ENCODE measurements at regions not wholly inside any gene's neighbourhood (a gene's known extent, or its start where the extent isn't known, plus 50 kb on each side); places are given as distances from the start of the nearest gene placed in this dataset.

DNA sequence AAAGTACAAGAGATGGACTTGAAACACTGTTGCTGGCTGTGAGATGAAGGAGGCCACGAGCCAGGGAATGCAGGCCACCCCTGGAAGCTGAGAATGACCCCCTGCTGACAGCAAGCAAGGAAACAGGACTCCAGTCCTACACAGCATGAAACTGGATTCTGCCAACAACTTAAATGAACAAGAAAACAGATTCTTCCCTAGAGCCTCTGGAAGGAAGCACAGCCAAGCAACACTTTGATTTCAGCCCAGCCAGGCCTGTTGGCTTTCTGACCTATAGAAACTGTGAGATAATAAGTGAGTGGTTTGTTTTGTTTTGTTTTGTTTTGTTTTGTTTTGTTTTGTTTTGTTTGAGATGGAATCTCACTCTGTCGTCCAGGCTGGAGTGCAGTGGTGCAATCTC, 105.3 kb upstream of the CACNA1A start:
- Histone ChIP-seq H3K9me3 (no peaks in the 10 kb centered on the region), H3K27me3 (no peaks in the 10 kb centered on the region)
- TF ChIP-seq, protein P1, sequence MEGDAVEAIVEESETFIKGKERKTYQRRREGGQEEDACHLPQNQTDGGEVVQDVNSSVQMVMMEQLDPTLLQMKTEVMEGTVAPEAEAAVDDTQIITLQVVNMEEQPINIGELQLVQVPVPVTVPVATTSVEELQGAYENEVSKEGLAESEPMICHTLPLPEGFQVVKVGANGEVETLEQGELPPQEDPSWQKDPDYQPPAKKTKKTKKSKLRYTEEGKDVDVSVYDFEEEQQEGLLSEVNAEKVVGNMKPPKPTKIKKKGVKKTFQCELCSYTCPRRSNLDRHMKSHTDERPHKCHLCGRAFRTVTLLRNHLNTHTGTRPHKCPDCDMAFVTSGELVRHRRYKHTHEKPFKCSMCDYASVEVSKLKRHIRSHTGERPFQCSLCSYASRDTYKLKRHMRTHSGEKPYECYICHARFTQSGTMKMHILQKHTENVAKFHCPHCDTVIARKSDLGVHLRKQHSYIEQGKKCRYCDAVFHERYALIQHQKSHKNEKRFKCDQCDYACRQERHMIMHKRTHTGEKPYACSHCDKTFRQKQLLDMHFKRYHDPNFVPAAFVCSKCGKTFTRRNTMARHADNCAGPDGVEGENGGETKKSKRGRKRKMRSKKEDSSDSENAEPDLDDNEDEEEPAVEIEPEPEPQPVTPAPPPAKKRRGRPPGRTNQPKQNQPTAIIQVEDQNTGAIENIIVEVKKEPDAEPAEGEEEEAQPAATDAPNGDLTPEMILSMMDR (IDR thresholded peaks at IDR 0.05): no peak

DNA sequence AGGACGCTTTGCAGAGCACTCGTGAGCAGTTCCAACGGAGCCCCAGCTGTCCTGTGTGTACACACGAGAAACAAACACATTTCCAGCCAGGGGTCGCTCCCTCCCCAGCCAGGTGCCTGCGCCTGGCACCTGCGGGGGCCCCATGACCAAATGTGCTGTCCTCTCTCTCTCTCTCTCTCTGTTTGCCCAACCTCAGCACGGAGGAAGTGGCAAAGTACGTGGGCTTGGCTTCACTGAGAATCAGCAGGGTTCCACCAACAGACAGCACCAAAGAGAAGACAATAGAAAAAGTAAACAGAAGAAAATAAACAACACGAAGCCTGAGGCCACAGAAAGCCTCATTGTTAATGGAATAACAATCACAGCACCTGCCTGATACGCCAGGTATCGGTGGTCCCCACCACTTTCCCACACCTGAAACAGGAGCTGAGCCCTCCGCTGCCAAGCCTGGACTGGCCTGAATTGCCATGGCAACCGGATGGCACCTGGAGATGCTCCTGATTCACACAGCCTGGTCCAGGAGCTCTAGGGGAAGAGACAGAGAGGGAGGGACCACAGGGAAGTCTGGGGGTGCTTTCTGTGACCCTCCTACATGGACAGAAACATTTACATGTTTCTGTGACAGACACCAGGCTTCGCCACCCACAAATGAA, 103.9 kb upstream of the CACNA1A start:
- Histone ChIP-seq H3K9me3 (no peaks in the 10 kb centered on the region), H3K36me3 (no peaks in the 10 kb centered on the region), H3K27me3 (no peaks in the 10 kb centered on the region), H3K4me1 (no peaks in the 10 kb centered on the region), H3K27ac (no peak overlapping the region), H3K4me3 (no peak overlapping the region)
- TF ChIP-seq, protein P1 (IDR thresholded peaks at IDR 0.05): no peak
- no peak for DNase-seq (ENCODE audit: low spot score)

More for the DNA sequence above, 105.3 kb upstream of the CACNA1A start:
- no peak for DNase-seq (ENCODE audit: low spot score)
- Histone ChIP-seq H3K4me3 (no peak overlapping the region), H3K36me3 (no peaks in the 10 kb centered on the region), H3K27ac (no peak overlapping the region), H3K4me1 (no peaks in the 10 kb centered on the region)

DNA sequence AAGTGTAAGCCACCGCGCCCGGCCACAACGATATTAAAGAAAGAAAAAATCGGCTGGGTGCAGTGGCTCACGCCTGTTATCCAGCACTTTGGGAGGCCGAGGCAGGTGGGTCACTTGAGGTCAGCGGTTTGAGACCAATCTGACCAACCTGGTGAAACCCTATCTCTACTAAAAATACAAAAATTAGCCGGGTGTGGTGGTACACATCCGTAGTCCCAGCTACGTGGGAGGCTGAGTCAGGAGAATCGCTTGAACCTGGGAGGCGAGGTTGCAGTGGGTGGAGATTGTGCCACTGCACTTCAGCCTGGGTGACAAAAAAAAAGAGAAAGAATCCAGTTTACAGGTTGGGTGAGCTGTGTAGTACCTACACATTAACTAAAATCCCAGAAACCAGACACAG, 99.9 kb upstream of the CACNA1A start:
- no peak for DNase-seq (ENCODE audit: low spot score)
- Histone ChIP-seq H3K27me3 (no peaks in the 10 kb centered on the region), H3K4me1 (no peaks in the 10 kb centered on the region), H3K27ac (no peak overlapping the region), H3K36me3 (no peaks in the 10 kb centered on the region), H3K9me3 (no peaks in the 10 kb centered on the region), H3K4me3 (no peak overlapping the region)
- TF ChIP-seq, protein P1 (IDR thresholded peaks at IDR 0.05): no peak

DNA sequence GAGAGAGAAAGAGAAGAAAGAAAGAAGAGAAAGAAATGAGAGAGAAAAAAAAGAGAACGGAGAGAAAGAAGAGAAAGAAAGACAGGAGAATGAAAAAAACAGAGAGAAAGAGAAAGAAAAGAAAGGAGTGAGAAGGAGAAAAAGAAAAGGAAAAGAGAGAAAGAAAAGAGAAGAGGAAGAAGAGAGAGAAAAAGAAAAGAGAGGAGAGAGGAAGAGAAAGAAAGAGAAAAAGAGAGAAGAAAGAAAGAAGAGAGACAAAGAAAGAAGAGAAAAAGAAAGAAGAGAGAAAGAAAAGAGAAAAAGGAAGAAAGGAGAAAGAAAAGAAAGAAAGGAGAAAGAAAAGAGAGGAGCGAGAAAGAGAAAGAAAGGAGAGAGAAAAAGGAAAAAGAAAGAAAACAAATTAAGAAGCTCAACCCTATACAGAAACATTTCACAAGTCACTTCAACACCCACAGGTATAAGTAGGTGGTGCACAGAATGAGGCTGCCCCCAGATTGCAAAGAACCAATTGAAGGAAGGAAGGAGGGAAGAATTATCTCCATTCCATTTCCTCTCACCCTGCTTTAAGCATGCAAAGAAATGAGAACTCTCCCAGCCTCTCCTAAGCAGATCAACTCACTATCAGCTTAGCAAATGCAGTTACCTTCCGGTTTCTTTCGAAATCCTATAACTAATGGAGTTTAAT, 98.8 kb upstream of the CACNA1A start:
- H3K4me3 ChIP-seq: no peak overlapping the region
- no peaks in the 10 kb centered on the region for H3K9me3 ChIP-seq
- H3K27ac ChIP-seq: no peak overlapping the region
- no peak for DNase-seq (ENCODE audit: low spot score)
- no peaks in the 10 kb centered on the region for H3K4me1 ChIP-seq
- no peaks in the 10 kb centered on the region for H3K27me3 ChIP-seq
- no peaks in the 10 kb centered on the region for H3K36me3 ChIP-seq
- TF ChIP-seq, protein P1 (IDR thresholded peaks at IDR 0.05): no peak

DNA sequence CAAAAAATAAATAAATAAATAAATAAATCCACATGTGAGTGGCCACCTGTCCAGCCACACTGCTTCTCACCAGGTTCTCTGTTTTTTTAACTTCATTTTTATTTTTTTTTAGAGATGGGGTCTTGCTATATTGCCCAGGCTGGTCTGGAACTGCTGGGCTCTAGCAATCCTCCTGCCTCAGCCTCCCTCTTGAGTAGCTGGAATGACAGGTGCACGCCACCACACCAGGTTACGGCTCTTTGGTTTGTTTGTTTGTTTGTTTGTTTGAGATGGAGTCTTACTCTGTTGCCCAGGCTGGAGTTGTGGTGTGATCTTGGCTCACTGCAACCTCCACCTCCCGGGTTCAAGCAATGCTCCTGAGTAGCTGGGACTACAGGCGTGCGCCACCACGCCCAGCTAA, 94.5 kb upstream of the CACNA1A start:
- DNase-seq (ENCODE audit: low spot score): no peak
- TF ChIP-seq, protein P1 (IDR thresholded peaks at IDR 0.05): no peak
- Histone ChIP-seq H3K9me3 (no peaks in the 10 kb centered on the region), H3K27ac (no peak overlapping the region), H3K4me1 (no peaks in the 10 kb centered on the region), H3K27me3 (no peaks in the 10 kb centered on the region), H3K4me3 (no peak overlapping the region), H3K36me3 (no peaks in the 10 kb centered on the region)

Measured in right atrium auricular region (tissue), 2 donors.